Esophagus squamous epithelium (tissue), 5 donors: ENCODE measurements at regions not wholly inside any gene's neighbourhood (a gene's known extent, or its start where the extent isn't known, plus 50 kb on each side); places are given as distances from the start of the nearest gene placed in this dataset.

Experiments
- DNase-seq: peaks from one replicate; lab custom pipeline; 2025; lab: John Stamatoyannopoulos, UW
- H3K27ac ChIP-seq, 4 donors: fragments of 200-600 bp; sonication (generic); one replicate each; pipeline ENCODE4 v1.5.1; 2016 to 2019; ENCODE audit warnings: mild to moderate bottlenecking in 1 of 4
- H3K27me3 ChIP-seq, 4 donors: fragments of 200-600 bp; sonication (generic); 1 replicate in 3 of 4; 2 replicates in 1 of 4; pipeline versions ENCODE4 v1.5.1 to v1.6.0; 2017 to 2021; ENCODE audit warnings: antibody characterized with exemption in 1 of 4
- H3K36me3 ChIP-seq, 3 donors: fragments of 200-600 bp; sonication (generic); one replicate each; pipeline ENCODE4 v1.5.1; 2016 to 2019
- H3K4me1 ChIP-seq, 3 donors: fragments of 200-600 bp; sonication (generic); one replicate each; pipeline ENCODE4 v1.5.1; 2017 to 2019
- H3K4me3 ChIP-seq, 4 donors: fragments of 200-600 bp; sonication (generic); 1 replicate in 3 of 4; 2 replicates in 1 of 4; pipeline ENCODE4 v1.5.1; 2016 to 2019; ENCODE audit warnings: mild to moderate bottlenecking in 2 of 4, moderate library complexity in 1 of 4
- H3K9me3 ChIP-seq, 3 donors: fragments of 200-600 bp; sonication (generic); one replicate each; pipeline ENCODE4 v1.5.1; 2016 to 2019
- CTCF ChIP-seq, 6 experiments: fragments of 450-650 bp in 4 of 6; fragments of 200-600 bp in 2 of 6; sonication (generic) in 2 of 6; IDR thresholded peaks; one replicate each; pipeline ENCODE4 v1.5.1; 2016 to 2019; ENCODE audit warnings: antibody characterized with exemption in 6 of 6, mild to moderate bottlenecking in 4 of 6, moderate library complexity in 4 of 6
- POLR2A ChIP-seq, 4 donors: fragments of 450-650 bp; IDR thresholded peaks; one replicate each; pipeline ENCODE4 v1.6.1; 2017; ENCODE audit warnings: antibody characterized with exemption in 4 of 4, mild to moderate bottlenecking in 4 of 4, moderate library complexity in 3 of 4
- WGBS, 2 donors: methylation state at CpG; one replicate each; pipeline ENCODE4 v1.1.5; 2018; 5-methylcytosine and 5-hydroxymethylcytosine counted together
- intact Hi-C: fragments of 100-400 bp; cut with DNase I; formaldehyde crosslinking; loops from one replicate; pipeline ENCODE4 v1.15.0; 2022
- donor health status: DM: yes; HTN: yes; CAD: no.

GRCh38 chr2:172153156-172153555 is 50.5 kb upstream of the DLX2 start:
- no peaks in the 10 kb centered on the region for H3K36me3 ChIP-seq
- H3K4me3 ChIP-seq, result no peak overlapping the region
- intact Hi-C loops, result no loop called here
- no peaks in the 10 kb centered on the region for H3K9me3 ChIP-seq
- TF ChIP-seq CTCF (IDR thresholded peaks at IDR 0.05) (peak in 1 of 6 experiments; percentile 18), POLR2A (IDR thresholded peaks at IDR 0.05) (no peak)
- H3K4me1 ChIP-seq, result no peaks in the 10 kb centered on the region
- WGBS, 2 donors, result 14 to 38% methylated on average over 2 of the region's 2 CpGs
- no peak overlapping the region for H3K27ac ChIP-seq
- peaks cover 0 to 26% (median 0%) of the 10 kb centered on the region in 4 donors for H3K27me3 ChIP-seq
- DNase-seq, result no peak

- no peaks in the 10 kb centered on the region for H3K9me3 ChIP-seq
- no peak overlapping the region for H3K4me3 ChIP-seq
- DNase-seq, result no peak
- H3K27me3 ChIP-seq, result peaks cover 0 to 30% (median 0%) of the 10 kb centered on the region in 4 donors
- H3K4me1 ChIP-seq, result no peaks in the 10 kb centered on the region
- H3K36me3 ChIP-seq, result no peaks in the 10 kb centered on the region
- H3K27ac ChIP-seq, result no peak overlapping the region
- TF ChIP-seq CTCF (IDR thresholded peaks at IDR 0.05), result no peak
- no peak for TF ChIP-seq POLR2A (IDR thresholded peaks at IDR 0.05)
- intact Hi-C loops, result no loop called here
Measured at GRCh38 chr2:172153757-172154156, 51.1 kb upstream of the DLX2 start.

GRCh38 chr2:172155752-172156151 is 53.1 kb upstream of the DLX2 start:
- Histone ChIP-seq H3K36me3 (no peaks in the 10 kb centered on the region), H3K27me3 (peaks cover 0 to 26% (median 0%) of the 10 kb centered on the region in 4 donors), H3K9me3 (peaks cover 0 to 2% (median 1%) of the 10 kb centered on the region in 3 donors), H3K27ac (no peak overlapping the region), H3K4me3 (no peak overlapping the region), H3K4me1 (no peaks in the 10 kb centered on the region)
- DNase-seq, result no peak
- intact Hi-C loops, result no loop called here
- TF ChIP-seq POLR2A (IDR thresholded peaks at IDR 0.05) (no peak), CTCF (IDR thresholded peaks at IDR 0.05) (no peak)
- 84 to 87% methylated on average over 11 to 12 of the region's 12 CpGs for WGBS, 2 donors

- intact Hi-C loops, result no loop called here
- peaks cover 0 to 8% (median 7%) of the 10 kb centered on the region in 3 donors for H3K9me3 ChIP-seq
- no peak for DNase-seq
- no peak overlapping the region for H3K27ac ChIP-seq
- H3K27me3 ChIP-seq, result peaks cover 0 to 33% (median 0%) of the 10 kb centered on the region in 4 donors
- TF ChIP-seq CTCF (IDR thresholded peaks at IDR 0.05), result no peak
- no peak for TF ChIP-seq POLR2A (IDR thresholded peaks at IDR 0.05)
- no peaks in the 10 kb centered on the region for H3K36me3 ChIP-seq
- 82 to 84% methylated on average over 1 of the region's 1 CpG for WGBS, 2 donors
- H3K4me1 ChIP-seq, result no peaks in the 10 kb centered on the region
- H3K4me3 ChIP-seq, result no peak overlapping the region
Measured at GRCh38 chr2:172160839-172161238, 58.1 kb upstream of the DLX2 start.

- intact Hi-C loops, result no loop called here
- Histone ChIP-seq H3K36me3 (no peaks in the 10 kb centered on the region), H3K27me3 (peaks cover 0 to 24% (median 0%) of the 10 kb centered on the region in 4 donors), H3K4me3 (no peak overlapping the region), H3K4me1 (no peaks in the 10 kb centered on the region), H3K27ac (no peak overlapping the region), H3K9me3 (peaks cover 0 to 8% (median 7%) of the 10 kb centered on the region in 3 donors)
- DNase-seq, result no peak
- no peak for TF ChIP-seq CTCF (IDR thresholded peaks at IDR 0.05)
- TF ChIP-seq POLR2A (IDR thresholded peaks at IDR 0.05), result no peak
- 70 to 77% methylated on average over 2 to 6 of the region's 7 CpGs for WGBS, 2 donors
Measured at GRCh38 chr2:172162225-172162733, 59.6 kb upstream of the DLX2 start.
